WTC11 (cell line): ENCODE measurements at regions not wholly inside any gene's neighbourhood (a gene's known extent, or its start where the extent isn't known, plus 50 kb on each side); places are given as distances from the start of the nearest gene placed in this dataset.

Source experiments
- ATAC-seq: fragments of 200-7000 bp; cut with Tn5 transposase; 2 replicates; pipeline ENCODE4 v1.10.0; 2021; ENCODE audit warnings: mild to moderate bottlenecking, moderate library complexity
- CTCF ChIA-PET: fragments of 300-600 bp; sonication (Branson Sonifier 250); formaldehyde crosslinking; loops from one replicate; lab custom pipeline; 2021; ENCODE audit warnings: antibody characterized with exemption; lab: Charles Lee
- POLR2A ChIA-PET: fragments of 350-600 bp; sonication (Branson Sonifier 250); formaldehyde crosslinking; loops from one replicate; lab custom pipeline; 2021; ENCODE audit warnings: antibody characterized with exemption; lab: Charles Lee
- DNase-seq: peaks from one replicate; pipeline ENCODE4 v3.0.0; 2021; ENCODE audit warnings: low spot score
- H3K27ac Mint-ChIP-seq: 2 replicates; pipeline ENCODE4 v1.8.0; 2021; ENCODE audit warnings: mixed read lengths
- H3K27me3 Mint-ChIP-seq: 2 replicates; pipeline ENCODE4 v1.8.0; 2021; ENCODE audit warnings: low read depth, mild to moderate bottlenecking, moderate library complexity, mixed read lengths
- H3K36me3 Mint-ChIP-seq: 2 replicates; pipeline ENCODE4 v1.8.0; 2021; ENCODE audit warnings: mixed read lengths
- H3K4me1 Mint-ChIP-seq: 2 replicates; pipeline ENCODE4 v1.8.0; 2022; ENCODE audit warnings: mixed read lengths
- H3K4me3 Mint-ChIP-seq: 2 replicates; pipeline ENCODE4 v1.8.0; 2021; ENCODE audit warnings: mild to moderate bottlenecking, moderate library complexity, mixed read lengths
- H3K9me3 Mint-ChIP-seq: 2 replicates; pipeline ENCODE4 v1.8.0; 2021; ENCODE audit warnings: mixed read lengths
- ATF3 ChIP-seq: sonication (generic); formaldehyde crosslinking; conservative IDR thresholded peaks from 2 replicates; pipeline ENCODE4 v1.8.1; 2022; ENCODE audit warnings: mild to moderate bottlenecking, missing genetic modification reagents
- CBFB ChIP-seq: sonication (generic); formaldehyde crosslinking; IDR thresholded peaks from 2 replicates; pipeline ENCODE4 v1.8.1; 2022; ENCODE audit warnings: mild to moderate bottlenecking, low read depth, missing genetic modification reagents
- CREM ChIP-seq: sonication (generic); formaldehyde crosslinking; IDR thresholded peaks from 2 replicates; pipeline ENCODE4 v1.8.1; 2022; ENCODE audit warnings: mild to moderate bottlenecking, missing genetic modification reagents, moderate library complexity
- CTCF ChIP-seq: fragments of 200-600 bp; IDR thresholded peaks from 2 replicates; pipeline ENCODE4 v1.8.0; 2022; ENCODE audit warnings: antibody characterized with exemption
- E2F1 ChIP-seq: sonication (generic); formaldehyde crosslinking; IDR thresholded peaks from 2 replicates; pipeline ENCODE4 v1.8.0; 2022; ENCODE audit warnings: mild to moderate bottlenecking, missing genetic modification reagents
- EMX1 ChIP-seq: fragments of 250-450 bp; sonication (Bioruptor Pico); IDR thresholded peaks from 2 replicates; pipeline ENCODE4 v1.8.0; 2021; ENCODE audit warnings: mild to moderate bottlenecking
- ERG ChIP-seq: fragments of 250-450 bp; sonication (Bioruptor Pico); IDR thresholded peaks from 2 replicates; pipeline ENCODE4 v1.8.0; 2021; ENCODE audit warnings: mild to moderate bottlenecking
- JAZF1 ChIP-seq: fragments of 250-450 bp; sonication (Bioruptor Pico); IDR thresholded peaks from 2 replicates; pipeline ENCODE4 v1.9.0; 2021; ENCODE audit warnings: moderate library complexity, mild to moderate bottlenecking, inconsistent platforms
- JUN ChIP-seq: sonication (generic); formaldehyde crosslinking; IDR thresholded peaks from 2 replicates; pipeline ENCODE4 v1.8.0; 2023; ENCODE audit warnings: mild to moderate bottlenecking, missing genetic modification reagents
- MLX ChIP-seq: sonication (generic); formaldehyde crosslinking; IDR thresholded peaks from 2 replicates; pipeline ENCODE4 v1.8.1; 2023; ENCODE audit warnings: mild to moderate bottlenecking, missing genetic modification reagents, moderate library complexity
- MXD4 ChIP-seq: fragments of 250-450 bp; sonication (Bioruptor Pico); IDR thresholded peaks from 2 replicates; pipeline ENCODE4 v1.8.0; 2021; ENCODE audit warnings: mild to moderate bottlenecking, moderate library complexity, borderline replicate concordance
- PREB ChIP-seq: sonication (generic); formaldehyde crosslinking; IDR thresholded peaks from 2 replicates; pipeline ENCODE4 v1.8.1; 2022; ENCODE audit warnings: mild to moderate bottlenecking, missing genetic modification reagents, moderate library complexity, borderline replicate concordance
- RORB ChIP-seq: fragments of 250-450 bp; sonication (Bioruptor Pico); IDR thresholded peaks from 2 replicates; pipeline ENCODE4 v1.9.0; 2021; ENCODE audit warnings: mild to moderate bottlenecking
- USF1 ChIP-seq: sonication (generic); formaldehyde crosslinking; IDR thresholded peaks from 2 replicates; pipeline ENCODE4 v1.8.0; 2022; ENCODE audit warnings: mild to moderate bottlenecking, missing genetic modification reagents
- USF2 ChIP-seq: sonication (generic); formaldehyde crosslinking; IDR thresholded peaks from 2 replicates; pipeline ENCODE4 v1.8.1; 2023; ENCODE audit warnings: mild to moderate bottlenecking, missing genetic modification reagents, moderate library complexity
- ZNF423 ChIP-seq: fragments of 250-450 bp; sonication (Bioruptor Pico); IDR thresholded peaks from 2 replicates; pipeline ENCODE4 v2.1.2; 2022; ENCODE audit warnings: mild to moderate bottlenecking, moderate library complexity
- ZNF512 ChIP-seq: sonication (generic); formaldehyde crosslinking; IDR thresholded peaks from 2 replicates; pipeline ENCODE4 v1.8.1; 2022; ENCODE audit warnings: missing genetic modification reagents, borderline replicate concordance
- ZNF671 ChIP-seq: fragments of 250-450 bp; sonication (Bioruptor Pico); IDR thresholded peaks from 2 replicates; pipeline ENCODE4 v1.8.0; 2021; ENCODE audit warnings: mild to moderate bottlenecking

- TF ChIP-seq USF2 (CRISPR knock-in tag) (no peak), CREM (CRISPR knock-in tag) (no peak)
These were observed 418.1 kb downstream of the PRR16 start (continued) for GRCh38 chr5:120882038-120882775.

GRCh38 chr5:120886351-120886860, 422.3 kb downstream of the PRR16 start:
- ChIA-PET POLR2A (interaction anchor here (0.6 kb wide), 1 partner anchor 13 kb away, joined by 3 read pairs; no protein-coding TSS in a partner anchor), CTCF (interaction anchor here (1.0 kb wide), 1 partner anchor 70 kb away, joined by 3 read pairs; no protein-coding TSS in a partner anchor)
- Mint-ChIP-seq H3K36me3 (no peaks in the 10 kb centered on the region), H3K4me1 (no peaks in the 10 kb centered on the region), H3K9me3 (peaks cover 9% of the 10 kb centered on the region), H3K27ac (no peak overlapping the region), H3K27me3 (no peaks in the 10 kb centered on the region), H3K4me3 (no peak overlapping the region)
- TF ChIP-seq CBFB (CRISPR knock-in tag), result no peak
- TF ChIP-seq PREB, result no peak
- no peak for TF ChIP-seq ZNF423 (CRISPR knock-in tag)
- TF ChIP-seq E2F1 (CRISPR knock-in tag), result no peak
- TF ChIP-seq CTCF, result no peak
- no peak for TF ChIP-seq RORB
- no peak for TF ChIP-seq ATF3 (CRISPR knock-in tag)
- TF ChIP-seq MXD4 (CRISPR knock-in tag), result no peak
- no peak for TF ChIP-seq MLX (CRISPR knock-in tag)
- no peak for TF ChIP-seq EMX1 (CRISPR knock-in tag)
- no peak for TF ChIP-seq ZNF512
- no peak for TF ChIP-seq USF1
- no peak for TF ChIP-seq ZNF671 (CRISPR knock-in tag)
- TF ChIP-seq JUN (CRISPR knock-in tag), result no peak
- no peak for TF ChIP-seq ERG (CRISPR knock-in tag)
- TF ChIP-seq JAZF1 (CRISPR knock-in tag), result no peak
- no peak for DNase-seq
- no peak for ATAC-seq
